Endothelial cell of umbilical vein (primary cell): ENCODE measurements at regions not wholly inside any gene's neighbourhood (a gene's known extent, or its start where the extent isn't known, plus 50 kb on each side); places are given as distances from the start of the nearest gene placed in this dataset.

Experiments used
- EZH2 ChIP-seq: IDR thresholded peaks from 2 replicates; pipeline ENCODE4 v1.6.1; 2012; ENCODE audit warnings: borderline replicate concordance, low read depth, mild to moderate bottlenecking, moderate library complexity, low read length, inconsistent platforms; ENCODE audit not compliant: severe bottlenecking
- FOS ChIP-seq: IDR thresholded peaks from 2 replicates; pipeline ENCODE4 v1.6.1; 2011; ENCODE audit warnings: mild to moderate bottlenecking, low read length, moderate library complexity, borderline replicate concordance; ENCODE audit not compliant: insufficient read depth
- POLR2AphosphoS5 ChIP-seq: IDR thresholded peaks from 2 replicates; pipeline ENCODE4 v1.6.1; 2012; ENCODE audit warnings: low read depth, mild to moderate bottlenecking, control low read depth, low read length, moderate library complexity; ENCODE audit not compliant: insufficient read depth
- TF ChIP-seq, protein P1 (sequence below), 2 donors: IDR thresholded peaks; 1 replicate in 1 of 2; 2 replicates in 1 of 2; pipeline ENCODE4 v1.5.1; 2011; ENCODE audit warnings: low read length in 2 of 2, mild to moderate bottlenecking in 2 of 2, moderate library complexity in 2 of 2, control low read depth in 1 of 2, inconsistent platforms in 1 of 2, low read depth in 1 of 2; ENCODE audit not compliant: insufficient read depth in 1 of 2; ENCODE audit errors: extremely low read depth in 1 of 2

DNA sequence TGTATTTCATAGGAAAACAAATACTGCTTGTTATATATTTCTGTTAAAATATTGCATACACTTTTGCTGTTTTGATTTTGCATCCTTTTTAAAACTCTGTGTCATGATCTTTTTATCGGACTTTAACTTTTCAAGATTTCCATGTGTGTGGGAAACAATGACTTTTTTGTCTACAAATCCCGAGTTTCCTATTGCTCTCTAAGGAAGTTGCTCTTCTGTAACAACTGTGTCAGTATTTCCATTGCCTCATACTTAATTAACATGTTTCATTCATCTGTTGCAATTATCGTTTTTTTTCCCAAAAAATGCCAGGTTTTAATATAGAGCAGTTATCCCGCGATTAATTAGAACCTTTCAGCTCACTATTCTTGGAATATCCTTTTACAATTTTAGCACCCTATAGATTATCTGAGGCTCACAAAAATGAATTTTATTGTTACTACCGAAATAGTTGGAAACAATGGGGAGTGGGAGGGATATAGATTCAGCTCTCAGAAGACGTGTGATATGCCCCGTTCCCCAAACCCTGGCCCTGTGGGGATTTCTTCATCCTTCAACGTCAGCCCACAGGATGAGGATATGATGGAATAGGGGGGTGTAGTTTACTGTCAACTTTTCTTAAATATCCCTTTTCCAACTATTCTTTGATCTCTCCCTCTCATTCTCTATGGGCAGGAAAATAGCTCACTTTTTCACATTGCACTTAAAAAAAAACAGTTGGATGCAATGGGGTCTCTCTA is 297.6 kb upstream of the IGFBP3 start:
- TF ChIP-seq, protein P1, sequence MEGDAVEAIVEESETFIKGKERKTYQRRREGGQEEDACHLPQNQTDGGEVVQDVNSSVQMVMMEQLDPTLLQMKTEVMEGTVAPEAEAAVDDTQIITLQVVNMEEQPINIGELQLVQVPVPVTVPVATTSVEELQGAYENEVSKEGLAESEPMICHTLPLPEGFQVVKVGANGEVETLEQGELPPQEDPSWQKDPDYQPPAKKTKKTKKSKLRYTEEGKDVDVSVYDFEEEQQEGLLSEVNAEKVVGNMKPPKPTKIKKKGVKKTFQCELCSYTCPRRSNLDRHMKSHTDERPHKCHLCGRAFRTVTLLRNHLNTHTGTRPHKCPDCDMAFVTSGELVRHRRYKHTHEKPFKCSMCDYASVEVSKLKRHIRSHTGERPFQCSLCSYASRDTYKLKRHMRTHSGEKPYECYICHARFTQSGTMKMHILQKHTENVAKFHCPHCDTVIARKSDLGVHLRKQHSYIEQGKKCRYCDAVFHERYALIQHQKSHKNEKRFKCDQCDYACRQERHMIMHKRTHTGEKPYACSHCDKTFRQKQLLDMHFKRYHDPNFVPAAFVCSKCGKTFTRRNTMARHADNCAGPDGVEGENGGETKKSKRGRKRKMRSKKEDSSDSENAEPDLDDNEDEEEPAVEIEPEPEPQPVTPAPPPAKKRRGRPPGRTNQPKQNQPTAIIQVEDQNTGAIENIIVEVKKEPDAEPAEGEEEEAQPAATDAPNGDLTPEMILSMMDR (IDR thresholded peaks at IDR 0.05; ENCODE audit: extremely low read depth in 1 of 2, insufficient read depth in 1 of 2, low read depth in 1 of 2, low read length in 2 of 2) = no peak
- TF ChIP-seq FOS (no peak), EZH2 (no peak), POLR2AphosphoS5 (no peak)
